HUES48 (cell line): ENCODE measurements at regions not wholly inside any gene's neighbourhood (a gene's known extent, or its start where the extent isn't known, plus 50 kb on each side); places are given as distances from the start of the nearest gene placed in this dataset.
A peak's percentile ranks its signal among the peaks of the same experiment; 100 is the strongest.

Experiments used
- H3K27ac ChIP-seq: one replicate; pipeline ENCODE4 v1.7.0; 2013; ENCODE audit warnings: low read depth, low read length, inconsistent platforms
- H3K27me3 ChIP-seq: 2 replicates; pipeline ENCODE4 v1.6.1; 2013; ENCODE audit warnings: mild to moderate bottlenecking, low read length; ENCODE audit not compliant: control insufficient read depth, insufficient read depth
- H3K36me3 ChIP-seq: 2 replicates; pipeline ENCODE4 v1.6.1; 2013; ENCODE audit warnings: low read length; ENCODE audit not compliant: control insufficient read depth, insufficient read depth
- H3K4me1 ChIP-seq: 2 replicates; pipeline ENCODE4 v1.6.1; 2013; ENCODE audit warnings: mild to moderate bottlenecking, low read length; ENCODE audit not compliant: control insufficient read depth, insufficient read depth
- H3K4me3 ChIP-seq: 2 replicates; pipeline ENCODE4 v1.5.1; 2013; ENCODE audit warnings: mild to moderate bottlenecking, low read depth, low read length
- H3K9ac ChIP-seq: 2 replicates; pipeline ENCODE4 v1.6.1; 2013; ENCODE audit warnings: mild to moderate bottlenecking, low read depth, low read length, moderate library complexity
- H3K9me3 ChIP-seq: 2 replicates; pipeline ENCODE4 v1.6.1; 2013; ENCODE audit warnings: low read length; ENCODE audit not compliant: control insufficient read depth, insufficient read depth

GRCh38 chr5:29252390-29252789, 1941.1 kb upstream of the CDH6 start:
- H3K27me3 ChIP-seq, result no peaks in the 10 kb centered on the region
- no peaks in the 10 kb centered on the region for H3K36me3 ChIP-seq
- no peak overlapping the region for H3K4me3 ChIP-seq
- no peaks in the 10 kb centered on the region for H3K9me3 ChIP-seq
- no peaks in the 10 kb centered on the region for H3K4me1 ChIP-seq
- H3K9ac ChIP-seq, result no peak overlapping the region
- no peak overlapping the region for H3K27ac ChIP-seq

GRCh38 chr5:29247346-29248028, 1946.0 kb upstream of the CDH6 start:
- Histone ChIP-seq H3K4me1 (no peaks in the 10 kb centered on the region), H3K36me3 (no peaks in the 10 kb centered on the region), H3K9ac (no peak overlapping the region), H3K27me3 (no peaks in the 10 kb centered on the region), H3K4me3 (no peak overlapping the region), H3K9me3 (no peaks in the 10 kb centered on the region), H3K27ac (no peak overlapping the region)

- Histone ChIP-seq H3K9ac (no peak overlapping the region), H3K4me1 (peaks cover 21% of the 10 kb centered on the region), H3K9me3 (no peaks in the 10 kb centered on the region), H3K36me3 (no peaks in the 10 kb centered on the region), H3K4me3 (no peak overlapping the region), H3K27me3 (no peaks in the 10 kb centered on the region), H3K27ac (no peak overlapping the region)
These were observed 1953.1 kb upstream of the CDH6 start for GRCh38 chr5:29240379-29240778.

DNA sequence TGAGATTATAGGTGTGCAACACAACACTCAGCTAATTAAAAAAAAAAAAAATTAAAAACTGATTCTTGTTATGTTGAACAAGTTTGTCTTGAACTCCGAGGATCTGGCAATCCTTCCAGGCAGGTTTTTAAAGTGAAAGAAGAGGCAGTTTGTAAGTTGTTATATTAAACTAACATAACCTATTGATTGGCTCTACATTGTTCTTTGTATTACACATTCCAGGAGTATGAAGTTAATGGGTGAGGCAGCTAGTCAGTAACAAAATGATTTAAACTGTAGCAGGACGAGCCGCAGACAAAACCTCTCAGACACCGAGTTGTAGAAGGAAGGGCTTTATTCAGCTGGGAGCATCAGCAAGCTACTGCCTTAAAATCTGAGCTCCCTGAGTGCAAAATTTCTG, 1953.9 kb upstream of the CDH6 start:
- H3K36me3 ChIP-seq, result no peaks in the 10 kb centered on the region
- H3K4me1 ChIP-seq, result peaks cover 21% of the 10 kb centered on the region
- H3K27me3 ChIP-seq, result no peaks in the 10 kb centered on the region
- H3K9ac ChIP-seq, result no peak overlapping the region
- H3K4me3 ChIP-seq, result no peak overlapping the region
- no peak overlapping the region for H3K27ac ChIP-seq
- no peaks in the 10 kb centered on the region for H3K9me3 ChIP-seq

DNA sequence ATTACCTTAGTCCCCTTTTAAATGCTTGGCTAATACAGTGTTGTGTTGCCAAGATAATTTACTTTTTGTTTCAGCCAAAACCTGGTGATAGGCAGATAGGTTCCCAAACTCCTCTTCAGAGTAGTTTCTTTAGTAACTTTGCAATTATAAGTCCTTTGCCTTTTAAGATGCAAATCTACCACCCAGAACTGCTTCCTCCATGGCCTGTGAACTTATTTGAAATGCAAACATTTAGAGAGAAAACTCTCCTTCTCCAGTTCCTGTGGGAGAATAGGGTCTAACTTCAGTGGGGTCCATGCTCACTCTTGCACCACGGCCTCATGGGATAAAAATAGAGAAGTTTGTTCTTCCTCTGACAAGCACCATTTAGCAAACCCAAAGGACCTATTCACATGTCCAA, 1955.4 kb upstream of the CDH6 start:
- H3K9ac ChIP-seq, result no peak overlapping the region
- peaks cover 21% of the 10 kb centered on the region for H3K4me1 ChIP-seq
- H3K4me3 ChIP-seq, result 0 out of 2 replicates have a peak overlapping the region, but pooled peaks have one; percentile 16
- no peaks in the 10 kb centered on the region for H3K27me3 ChIP-seq
- no peaks in the 10 kb centered on the region for H3K9me3 ChIP-seq
- H3K27ac ChIP-seq, result peak overlapping the region; percentile 76
- no peaks in the 10 kb centered on the region for H3K36me3 ChIP-seq

- Histone ChIP-seq H3K9ac (no peak overlapping the region), H3K4me3 (no peak overlapping the region), H3K9me3 (no peaks in the 10 kb centered on the region)
These were observed 1962.3 kb upstream of the CDH6 start for GRCh38 chr5:29231154-29231553.

GRCh38 chr5:29230591-29230990, 1962.9 kb upstream of the CDH6 start:
- H3K27me3 ChIP-seq, result no peaks in the 10 kb centered on the region
- no peaks in the 10 kb centered on the region for H3K9me3 ChIP-seq
- no peaks in the 10 kb centered on the region for H3K4me1 ChIP-seq
- no peak overlapping the region for H3K9ac ChIP-seq
- no peak overlapping the region for H3K27ac ChIP-seq
- H3K4me3 ChIP-seq, result no peak overlapping the region
- no peaks in the 10 kb centered on the region for H3K36me3 ChIP-seq

More at GRCh38 chr5:29231154-29231553, 1962.3 kb upstream of the CDH6 start:
- H3K36me3 ChIP-seq, result no peaks in the 10 kb centered on the region
- no peaks in the 10 kb centered on the region for H3K4me1 ChIP-seq
- H3K27me3 ChIP-seq, result no peaks in the 10 kb centered on the region
- H3K27ac ChIP-seq, result no peak overlapping the region

DNA sequence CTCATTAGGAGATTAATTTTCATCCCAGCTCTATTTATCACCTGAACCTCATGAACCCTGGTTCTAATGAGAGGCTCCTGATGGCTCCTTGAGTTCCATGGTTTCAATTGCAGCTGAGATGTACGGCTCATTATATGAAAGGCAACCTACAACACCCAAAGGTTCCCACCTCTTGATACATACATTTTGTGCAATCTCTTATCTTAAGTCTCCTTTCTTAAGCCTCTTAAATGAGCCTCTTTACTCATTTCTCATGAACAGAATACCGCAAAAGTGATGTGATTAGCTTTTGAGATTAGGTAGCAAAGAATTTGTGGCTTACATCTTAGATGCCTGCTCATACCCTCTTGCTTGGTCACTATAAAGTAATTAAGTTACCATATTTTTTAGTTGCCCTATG, 1964.0 kb upstream of the CDH6 start:
- Histone ChIP-seq H3K27ac (no peak overlapping the region), H3K36me3 (no peaks in the 10 kb centered on the region), H3K27me3 (no peaks in the 10 kb centered on the region), H3K4me3 (no peak overlapping the region), H3K9ac (no peak overlapping the region), H3K9me3 (no peaks in the 10 kb centered on the region), H3K4me1 (no peaks in the 10 kb centered on the region)

DNA sequence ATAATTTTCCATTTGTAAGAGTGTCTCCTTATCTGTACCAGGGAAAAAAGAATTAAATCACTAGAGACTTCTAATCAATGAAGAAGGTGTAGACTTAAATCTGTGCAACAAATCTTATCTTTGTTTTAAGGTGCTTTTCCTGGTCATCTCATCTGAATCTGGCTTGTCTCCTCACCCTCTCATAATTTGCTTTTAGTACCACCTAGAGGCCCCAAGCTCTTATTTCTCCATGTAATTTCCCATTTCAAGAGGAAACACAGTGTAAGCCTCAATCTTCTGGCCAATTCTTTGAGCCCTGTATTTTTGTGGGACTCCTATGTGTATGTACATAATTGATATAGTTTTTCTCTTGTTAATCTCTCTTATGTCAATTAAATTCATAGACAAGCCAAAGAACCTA, 1975.3 kb upstream of the CDH6 start:
- Histone ChIP-seq H3K9ac (no peak overlapping the region), H3K27me3 (no peaks in the 10 kb centered on the region), H3K4me3 (no peak overlapping the region), H3K4me1 (peaks cover 10% of the 10 kb centered on the region), H3K9me3 (no peaks in the 10 kb centered on the region), H3K36me3 (no peaks in the 10 kb centered on the region), H3K27ac (no peak overlapping the region)

GRCh38 chr5:29214839-29215238, 1978.6 kb upstream of the CDH6 start:
- no peaks in the 10 kb centered on the region for H3K9me3 ChIP-seq
- no peaks in the 10 kb centered on the region for H3K36me3 ChIP-seq
- H3K4me1 ChIP-seq, result peaks cover 27% of the 10 kb centered on the region
- no peaks in the 10 kb centered on the region for H3K27me3 ChIP-seq
- no peak overlapping the region for H3K4me3 ChIP-seq
- H3K27ac ChIP-seq, result no peak overlapping the region
- no peak overlapping the region for H3K9ac ChIP-seq

DNA sequence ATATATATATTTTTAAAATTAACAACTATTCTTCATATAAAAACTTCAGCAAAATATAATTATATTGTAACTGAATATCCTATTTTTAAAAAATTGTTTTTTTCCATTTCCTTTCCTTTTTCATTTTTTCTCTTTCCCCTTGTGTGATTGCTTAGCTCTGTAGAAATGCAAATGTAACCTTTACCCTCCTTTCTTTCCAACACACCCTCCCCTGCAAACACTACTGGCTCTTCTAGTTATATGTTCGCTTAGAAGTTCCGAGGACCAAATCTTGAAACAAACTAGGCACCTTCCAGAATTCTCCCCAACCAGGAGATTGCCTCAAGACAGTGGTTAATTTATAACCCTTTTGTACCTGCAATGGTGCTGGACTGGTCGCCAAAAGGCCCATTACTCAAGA, 1980.0 kb upstream of the CDH6 start:
- H3K36me3 ChIP-seq, result no peaks in the 10 kb centered on the region
- no peaks in the 10 kb centered on the region for H3K27me3 ChIP-seq
- H3K9me3 ChIP-seq, result no peaks in the 10 kb centered on the region
- 0 out of 2 replicates have a peak overlapping the region, but pooled peaks have one; percentile 24 for H3K4me3 ChIP-seq
- no peak overlapping the region for H3K27ac ChIP-seq
- H3K9ac ChIP-seq, result no peak overlapping the region
- H3K4me1 ChIP-seq, result peaks cover 27% of the 10 kb centered on the region
